Hepatocyte (in vitro differentiated cells): ENCODE measurements at regions not wholly inside any gene's neighbourhood (a gene's known extent, or its start where the extent isn't known, plus 50 kb on each side); places are given as distances from the start of the nearest gene placed in this dataset.

Source experiments
- DNase-seq: peaks from one replicate; pipeline ENCODE4 v3.0.0-alpha.2; 2016; ENCODE audit warnings: low spot score
- H2AFZ ChIP-seq: fragments of 200-600 bp; sonication (generic); 2 replicates; pipeline ENCODE4 v1.6.0; 2016; ENCODE audit warnings: antibody characterized with exemption, mild to moderate bottlenecking
- H3K27ac ChIP-seq: fragments of 200-600 bp; sonication (generic); 2 replicates; pipeline ENCODE4 v1.5.1; 2016; ENCODE audit warnings: mild to moderate bottlenecking
- H3K27me3 ChIP-seq: fragments of 200-600 bp; sonication (generic); 2 replicates; pipeline ENCODE4 v1.6.1; 2016
- H3K36me3 ChIP-seq: fragments of 200-600 bp; sonication (generic); replicated peaks from 2 replicates; pipeline ENCODE4 v1.5.1; 2016; ENCODE audit warnings: low read depth; ENCODE audit not compliant: insufficient read depth
- H3K4me1 ChIP-seq: fragments of 200-600 bp; sonication (generic); 2 replicates; pipeline ENCODE4 v1.5.1; 2016; ENCODE audit warnings: mild to moderate bottlenecking, moderate library complexity; ENCODE audit not compliant: insufficient read depth
- H3K4me2 ChIP-seq: fragments of 200-600 bp; sonication (generic); 2 replicates; pipeline ENCODE4 v1.6.0; 2016
- H3K4me3 ChIP-seq: fragments of 200-600 bp; sonication (generic); 2 replicates; pipeline ENCODE4 v1.5.1; 2016; ENCODE audit warnings: mild to moderate bottlenecking
- H3K79me2 ChIP-seq: fragments of 200-600 bp; sonication (generic); 2 replicates; pipeline ENCODE4 v1.6.0; 2017; ENCODE audit warnings: mild to moderate bottlenecking
- H3K9me2 ChIP-seq: fragments of 200-600 bp; sonication (generic); replicated peaks from 2 replicates; pipeline ENCODE4 v1.6.0; 2017; ENCODE audit warnings: mild to moderate bottlenecking; ENCODE audit not compliant: insufficient read depth
- H3K9me3 ChIP-seq: fragments of 200-600 bp; sonication (generic); 2 replicates; pipeline ENCODE4 v1.5.1; 2016; ENCODE audit warnings: low read depth, mild to moderate bottlenecking
- H4K20me1 ChIP-seq: fragments of 200-600 bp; sonication (generic); 2 replicates; pipeline ENCODE4 v1.6.0; 2016; ENCODE audit warnings: mild to moderate bottlenecking; ENCODE audit not compliant: insufficient read depth, poor library complexity, severe bottlenecking
- CTCF ChIP-seq: fragments of 200-600 bp; sonication (generic); IDR thresholded peaks from 2 replicates; pipeline ENCODE4 v1.5.1; 2016; ENCODE audit warnings: antibody characterized with exemption, mild to moderate bottlenecking; ENCODE audit not compliant: poor library complexity
- EZH2 ChIP-seq: fragments of 200-600 bp; sonication (generic); IDR thresholded peaks from 2 replicates; pipeline ENCODE4 v1.6.1; 2016; ENCODE audit warnings: antibody characterized with exemption, mild to moderate bottlenecking, borderline replicate concordance
- EZH2phosphoT487 ChIP-seq: fragments of 200-600 bp; sonication (generic); IDR thresholded peaks from one replicate; pipeline ENCODE4 v1.6.1; 2018; ENCODE audit warnings: antibody characterized with exemption, mild to moderate bottlenecking, low read depth, moderate library complexity; ENCODE audit not compliant: unreplicated experiment, severe bottlenecking
- WGBS: methylation state at CpG from one replicate; pipeline ENCODE4 v1.1.6; 2016; ENCODE audit warnings: low lambda C conversion rate; ENCODE audit errors: missing lambda C conversion rate; 5-methylcytosine and 5-hydroxymethylcytosine counted together

GRCh38 chr11:28559492-28559891, 451.3 kb downstream of the METTL15 start:
- no peak overlapping the region for H2AFZ ChIP-seq
- H4K20me1 ChIP-seq, result no peaks in the 10 kb centered on the region
- DNase-seq, result no peak
- no peaks in the 10 kb centered on the region for H3K27me3 ChIP-seq
- H3K9me3 ChIP-seq, result no peaks in the 10 kb centered on the region
- peaks cover 4% of the 10 kb centered on the region for H3K4me1 ChIP-seq
- H3K4me2 ChIP-seq, result peak overlapping the region; percentile 59
- no peaks in the 10 kb centered on the region for H3K36me3 ChIP-seq
- no peaks in the 10 kb centered on the region for H3K79me2 ChIP-seq
- TF ChIP-seq EZH2 (no peak), EZH2phosphoT487 (no peak), CTCF (no peak)
- H3K27ac ChIP-seq, result no peak overlapping the region
- H3K9me2 ChIP-seq, result no peaks in the 10 kb centered on the region
- H3K4me3 ChIP-seq, result no peak overlapping the region
- 42% methylated on average over 5 of the region's 5 CpGs for WGBS

GRCh38 chr11:28547321-28547741, 439.1 kb downstream of the METTL15 start:
- H3K9me3 ChIP-seq, result no peaks in the 10 kb centered on the region
- no peaks in the 10 kb centered on the region for H4K20me1 ChIP-seq
- TF ChIP-seq CTCF (no peak), EZH2 (no peak), EZH2phosphoT487 (no peak)
- H3K36me3 ChIP-seq, result no peaks in the 10 kb centered on the region
- 65% methylated on average over 4 of the region's 4 CpGs for WGBS
- H3K27ac ChIP-seq, result no peak overlapping the region
- H3K9me2 ChIP-seq, result no peaks in the 10 kb centered on the region
- no peak overlapping the region for H2AFZ ChIP-seq
- H3K27me3 ChIP-seq, result no peaks in the 10 kb centered on the region
- H3K4me2 ChIP-seq, result no peak overlapping the region
- no peak overlapping the region for H3K4me3 ChIP-seq
- H3K4me1 ChIP-seq, result no peaks in the 10 kb centered on the region
- no peak for DNase-seq
- no peaks in the 10 kb centered on the region for H3K79me2 ChIP-seq

GRCh38 chr11:28545536-28545935, 437.3 kb downstream of the METTL15 start:
- 85% methylated on average over 1 of the region's 1 CpG for WGBS
- no peak for DNase-seq
- no peaks in the 10 kb centered on the region for H3K79me2 ChIP-seq
- no peak overlapping the region for H3K27ac ChIP-seq
- no peaks in the 10 kb centered on the region for H3K9me2 ChIP-seq
- H3K27me3 ChIP-seq, result no peaks in the 10 kb centered on the region
- no peaks in the 10 kb centered on the region for H4K20me1 ChIP-seq
- H3K4me3 ChIP-seq, result no peak overlapping the region
- H2AFZ ChIP-seq, result no peak overlapping the region
- H3K4me1 ChIP-seq, result no peaks in the 10 kb centered on the region
- H3K36me3 ChIP-seq, result no peaks in the 10 kb centered on the region
- no peak for TF ChIP-seq EZH2phosphoT487
- no peak for TF ChIP-seq CTCF
- TF ChIP-seq EZH2, result no peak
- no peaks in the 10 kb centered on the region for H3K9me3 ChIP-seq
- H3K4me2 ChIP-seq, result no peak overlapping the region

- no peak for DNase-seq
- WGBS, result 78% methylated on average over 1 of the region's 1 CpG
- Histone ChIP-seq H3K9me3 (no peaks in the 10 kb centered on the region), H2AFZ (no peak overlapping the region), H3K27ac (no peak overlapping the region), H3K36me3 (no peaks in the 10 kb centered on the region), H3K4me3 (no peak overlapping the region), H4K20me1 (no peaks in the 10 kb centered on the region), H3K4me2 (no peak overlapping the region), H3K27me3 (no peaks in the 10 kb centered on the region), H3K4me1 (no peaks in the 10 kb centered on the region), H3K9me2 (no peaks in the 10 kb centered on the region), H3K79me2 (no peaks in the 10 kb centered on the region)
- no peak for TF ChIP-seq CTCF
- TF ChIP-seq EZH2, result no peak
- TF ChIP-seq EZH2phosphoT487, result no peak
Observed at GRCh38 chr11:28542561-28542960, 434.4 kb downstream of the METTL15 start.
